Testis (tissue), 2 donors: ENCODE measurements at regions not wholly inside any gene's neighbourhood (a gene's known extent, or its start where the extent isn't known, plus 50 kb on each side); places are given as distances from the start of the nearest gene placed in this dataset.

Source experiments
- POLR2A ChIP-seq: fragments of 450-650 bp; IDR thresholded peaks from one replicate; pipeline ENCODE4 v1.6.1; 2017; ENCODE audit warnings: antibody characterized with exemption, mild to moderate bottlenecking, moderate library complexity
- TF ChIP-seq, protein P1 (sequence below), 3 experiments: fragments of 450-650 bp in 2 of 3; fragments of 200-600 bp in 1 of 3; sonication (generic) in 1 of 3; IDR thresholded peaks; one replicate each; pipeline ENCODE4 v1.5.1; 2016 to 2019; ENCODE audit warnings: antibody characterized with exemption in 3 of 3, mild to moderate bottlenecking in 2 of 3, moderate library complexity in 1 of 3

DNA sequence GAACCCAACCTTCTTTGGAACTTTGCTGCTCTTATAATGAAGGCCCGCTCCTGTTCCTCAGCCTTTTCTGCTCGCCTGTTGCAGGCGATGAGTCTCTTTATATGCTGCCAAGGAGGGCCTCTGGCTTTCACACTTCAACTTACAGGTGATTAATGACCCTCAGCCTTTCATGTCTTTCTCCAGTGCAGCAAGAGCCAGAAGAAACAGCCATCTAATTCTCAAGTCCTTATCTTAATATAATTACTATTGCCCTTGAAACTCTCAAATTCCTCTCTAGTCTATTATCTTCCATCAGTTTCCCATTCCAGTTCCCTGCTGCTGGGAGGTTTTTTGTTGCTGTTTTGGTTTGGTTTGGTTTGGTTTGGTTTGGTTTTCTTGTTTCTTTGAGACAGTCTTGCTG is 121.8 kb upstream of the MED13 start:
- TF ChIP-seq, protein P1, sequence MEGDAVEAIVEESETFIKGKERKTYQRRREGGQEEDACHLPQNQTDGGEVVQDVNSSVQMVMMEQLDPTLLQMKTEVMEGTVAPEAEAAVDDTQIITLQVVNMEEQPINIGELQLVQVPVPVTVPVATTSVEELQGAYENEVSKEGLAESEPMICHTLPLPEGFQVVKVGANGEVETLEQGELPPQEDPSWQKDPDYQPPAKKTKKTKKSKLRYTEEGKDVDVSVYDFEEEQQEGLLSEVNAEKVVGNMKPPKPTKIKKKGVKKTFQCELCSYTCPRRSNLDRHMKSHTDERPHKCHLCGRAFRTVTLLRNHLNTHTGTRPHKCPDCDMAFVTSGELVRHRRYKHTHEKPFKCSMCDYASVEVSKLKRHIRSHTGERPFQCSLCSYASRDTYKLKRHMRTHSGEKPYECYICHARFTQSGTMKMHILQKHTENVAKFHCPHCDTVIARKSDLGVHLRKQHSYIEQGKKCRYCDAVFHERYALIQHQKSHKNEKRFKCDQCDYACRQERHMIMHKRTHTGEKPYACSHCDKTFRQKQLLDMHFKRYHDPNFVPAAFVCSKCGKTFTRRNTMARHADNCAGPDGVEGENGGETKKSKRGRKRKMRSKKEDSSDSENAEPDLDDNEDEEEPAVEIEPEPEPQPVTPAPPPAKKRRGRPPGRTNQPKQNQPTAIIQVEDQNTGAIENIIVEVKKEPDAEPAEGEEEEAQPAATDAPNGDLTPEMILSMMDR (IDR thresholded peaks at IDR 0.05) = no peak
- no peak for TF ChIP-seq POLR2A
